Liver (tissue), 8 donors: ENCODE measurements at regions not wholly inside any gene's neighbourhood (a gene's known extent, or its start where the extent isn't known, plus 50 kb on each side); places are given as distances from the start of the nearest gene placed in this dataset.

Experiments
- DNase-seq: peaks from one replicate; pipeline ENCODE4 v3.0.0-alpha.2; 2017; ENCODE audit warnings: low spot score
- H3K27ac ChIP-seq, 2 donors: one replicate each; pipeline ENCODE4 v1.7.0; 2013; ENCODE audit warnings: inconsistent platforms in 2 of 2, low read length in 2 of 2, control low read depth in 1 of 2, low read depth in 1 of 2, mild to moderate bottlenecking in 1 of 2
- H3K27me3 ChIP-seq, 4 donors: one replicate each; pipeline versions ENCODE4 v1.6.1 to v1.7.0; 2013; ENCODE audit warnings: low read length in 3 of 4, inconsistent platforms in 1 of 4, mild to moderate bottlenecking in 1 of 4, moderate library complexity in 1 of 4; ENCODE audit not compliant: control insufficient read depth in 4 of 4, insufficient read depth in 4 of 4
- H3K36me3 ChIP-seq, 4 donors: one replicate each; pipeline versions ENCODE4 v1.6.1 to v1.7.0; 2013; ENCODE audit warnings: low read length in 3 of 4, mild to moderate bottlenecking in 3 of 4, low read depth in 1 of 4, moderate library complexity in 1 of 4; ENCODE audit not compliant: control insufficient read depth in 4 of 4, insufficient read depth in 3 of 4
- H3K4me1 ChIP-seq, 4 donors: one replicate each; pipeline versions ENCODE4 v1.6.1 to v1.7.0; 2013; ENCODE audit warnings: low read length in 3 of 4, mild to moderate bottlenecking in 3 of 4, moderate library complexity in 1 of 4; ENCODE audit not compliant: control insufficient read depth in 4 of 4, insufficient read depth in 4 of 4
- H3K4me3 ChIP-seq, 3 donors: one replicate each; pipeline versions ENCODE4 v1.6.1 to v1.7.0; 2013; ENCODE audit warnings: low read length in 3 of 3, control low read depth in 1 of 3, low read depth in 1 of 3, mild to moderate bottlenecking in 1 of 3
- H3K9ac ChIP-seq, 2 donors: one replicate each; pipeline ENCODE4 v1.7.0; 2013; ENCODE audit warnings: low read length in 2 of 2, mild to moderate bottlenecking in 2 of 2, moderate library complexity in 2 of 2, control low read depth in 1 of 2, low read depth in 1 of 2
- H3K9me3 ChIP-seq, 4 donors: one replicate each; pipeline versions ENCODE4 v1.6.1 to v1.7.0; 2013; ENCODE audit warnings: low read length in 3 of 4; ENCODE audit not compliant: control insufficient read depth in 4 of 4
- EGR1 ChIP-seq, 2 donors: IDR thresholded peaks; 2 replicates each; pipeline ENCODE4 v1.6.1; 2016 to 2018; ENCODE audit warnings: antibody characterized with exemption in 2 of 2, low read depth in 2 of 2
- FOXA1 ChIP-seq: IDR thresholded peaks from 2 replicates; pipeline ENCODE4 v1.6.1; 2016; ENCODE audit warnings: antibody characterized with exemption
- FOXA2 ChIP-seq: IDR thresholded peaks from 2 replicates; pipeline ENCODE4 v1.6.1; 2016; ENCODE audit warnings: antibody characterized with exemption
- GABPA ChIP-seq, 2 donors: IDR thresholded peaks in 1 of 2; conservative IDR thresholded peaks in 1 of 2; 2 replicates each; pipeline ENCODE4 v1.6.1; 2016; ENCODE audit warnings: antibody characterized with exemption in 2 of 2, mild to moderate bottlenecking in 1 of 2, moderate library complexity in 1 of 2
- HNF4A ChIP-seq, 2 donors: conservative IDR thresholded peaks; 2 replicates each; pipeline ENCODE4 v1.6.1; 2016; ENCODE audit warnings: antibody characterized with exemption in 2 of 2, mild to moderate bottlenecking in 2 of 2
- HNF4G ChIP-seq: IDR thresholded peaks from 2 replicates; pipeline ENCODE4 v1.6.1; 2016; ENCODE audit warnings: antibody characterized with exemption
- JUND ChIP-seq, 2 donors: IDR thresholded peaks; 2 replicates each; pipeline ENCODE4 v1.6.1; 2016; ENCODE audit warnings: antibody characterized with exemption in 2 of 2
- NR2F2 ChIP-seq: IDR thresholded peaks from 2 replicates; pipeline ENCODE4 v1.6.1; 2016; ENCODE audit warnings: antibody characterized with exemption
- RAD21 ChIP-seq, 2 donors: IDR thresholded peaks; 2 replicates each; pipeline ENCODE4 v1.6.1; 2016; ENCODE audit warnings: antibody characterized with exemption in 2 of 2, mild to moderate bottlenecking in 2 of 2
- RXRA ChIP-seq, 2 donors: IDR thresholded peaks; 2 replicates each; pipeline ENCODE4 v1.6.1; 2017 to 2018; ENCODE audit warnings: antibody characterized with exemption in 2 of 2, mild to moderate bottlenecking in 1 of 2
- SP1 ChIP-seq: IDR thresholded peaks from 2 replicates; pipeline ENCODE4 v1.6.1; 2018; ENCODE audit warnings: antibody characterized with exemption, mild to moderate bottlenecking
- TAF1 ChIP-seq: conservative IDR thresholded peaks from 2 replicates; pipeline ENCODE4 v1.6.1; 2016; ENCODE audit warnings: antibody characterized with exemption, mild to moderate bottlenecking
- WGBS: extraction: QIAGEN DNeasy Blood & Tissue Kit; methylation state at CpG from one replicate; pipeline ENCODE4 v1.1.7; 2013; 5-methylcytosine and 5-hydroxymethylcytosine counted together
- TF ChIP-seq, protein P1 (sequence below): IDR thresholded peaks from 2 replicates; pipeline ENCODE4 v1.6.1; 2016; ENCODE audit warnings: antibody characterized with exemption, mild to moderate bottlenecking
- TF ChIP-seq, protein P2 (sequence below): IDR thresholded peaks from 2 replicates; pipeline ENCODE4 v1.6.1; 2016; ENCODE audit warnings: antibody characterized with exemption
- TF ChIP-seq, protein P3 (sequence below): IDR thresholded peaks from 2 replicates; pipeline ENCODE4 v1.6.1; 2016; ENCODE audit warnings: antibody characterized with exemption
- TF ChIP-seq, protein P4 (sequence below): IDR thresholded peaks from 2 replicates; pipeline ENCODE4 v1.6.1; 2016; ENCODE audit warnings: antibody characterized with exemption
- TF ChIP-seq, protein P5 (sequence below): fragments of 150-350 bp; IDR thresholded peaks from 2 replicates; pipeline ENCODE4 v1.5.1; 2017; ENCODE audit warnings: improper control_type of control experiment, low read depth, low read length; ENCODE audit not compliant: missing input control
- donor health status: healthy.
- donor health status: healthy.
- donor health status: healthy.
- donor health status: healthy.
- donor health status: healthy.

DNA sequence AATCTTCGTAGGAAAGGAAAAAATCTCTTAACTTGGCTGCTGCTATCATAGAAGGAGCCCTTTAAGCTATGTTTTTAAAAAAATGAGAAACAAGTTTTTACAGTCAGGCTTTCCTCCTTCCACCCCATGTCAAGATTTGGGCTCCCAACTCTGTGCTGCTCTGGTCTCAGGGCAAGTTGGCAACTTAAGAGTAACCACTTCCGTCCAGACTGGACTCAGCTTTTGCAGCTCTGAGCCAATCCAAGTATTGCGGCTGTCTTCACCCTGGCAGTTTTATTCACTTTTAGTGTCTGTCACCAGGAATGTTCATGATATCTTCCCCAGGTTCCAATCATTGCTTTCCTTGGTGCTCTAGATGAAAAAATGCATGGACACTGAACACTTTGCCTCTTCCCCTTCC, 115.9 kb upstream of the GAS1 start (continued):
- TF ChIP-seq, protein P1, sequence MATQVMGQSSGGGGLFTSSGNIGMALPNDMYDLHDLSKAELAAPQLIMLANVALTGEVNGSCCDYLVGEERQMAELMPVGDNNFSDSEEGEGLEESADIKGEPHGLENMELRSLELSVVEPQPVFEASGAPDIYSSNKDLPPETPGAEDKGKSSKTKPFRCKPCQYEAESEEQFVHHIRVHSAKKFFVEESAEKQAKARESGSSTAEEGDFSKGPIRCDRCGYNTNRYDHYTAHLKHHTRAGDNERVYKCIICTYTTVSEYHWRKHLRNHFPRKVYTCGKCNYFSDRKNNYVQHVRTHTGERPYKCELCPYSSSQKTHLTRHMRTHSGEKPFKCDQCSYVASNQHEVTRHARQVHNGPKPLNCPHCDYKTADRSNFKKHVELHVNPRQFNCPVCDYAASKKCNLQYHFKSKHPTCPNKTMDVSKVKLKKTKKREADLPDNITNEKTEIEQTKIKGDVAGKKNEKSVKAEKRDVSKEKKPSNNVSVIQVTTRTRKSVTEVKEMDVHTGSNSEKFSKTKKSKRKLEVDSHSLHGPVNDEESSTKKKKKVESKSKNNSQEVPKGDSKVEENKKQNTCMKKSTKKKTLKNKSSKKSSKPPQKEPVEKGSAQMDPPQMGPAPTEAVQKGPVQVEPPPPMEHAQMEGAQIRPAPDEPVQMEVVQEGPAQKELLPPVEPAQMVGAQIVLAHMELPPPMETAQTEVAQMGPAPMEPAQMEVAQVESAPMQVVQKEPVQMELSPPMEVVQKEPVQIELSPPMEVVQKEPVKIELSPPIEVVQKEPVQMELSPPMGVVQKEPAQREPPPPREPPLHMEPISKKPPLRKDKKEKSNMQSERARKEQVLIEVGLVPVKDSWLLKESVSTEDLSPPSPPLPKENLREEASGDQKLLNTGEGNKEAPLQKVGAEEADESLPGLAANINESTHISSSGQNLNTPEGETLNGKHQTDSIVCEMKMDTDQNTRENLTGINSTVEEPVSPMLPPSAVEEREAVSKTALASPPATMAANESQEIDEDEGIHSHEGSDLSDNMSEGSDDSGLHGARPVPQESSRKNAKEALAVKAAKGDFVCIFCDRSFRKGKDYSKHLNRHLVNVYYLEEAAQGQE, result no peak
- TF ChIP-seq, protein P2, sequence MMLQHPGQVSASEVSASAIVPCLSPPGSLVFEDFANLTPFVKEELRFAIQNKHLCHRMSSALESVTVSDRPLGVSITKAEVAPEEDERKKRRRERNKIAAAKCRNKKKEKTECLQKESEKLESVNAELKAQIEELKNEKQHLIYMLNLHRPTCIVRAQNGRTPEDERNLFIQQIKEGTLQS, result no peak

DNA sequence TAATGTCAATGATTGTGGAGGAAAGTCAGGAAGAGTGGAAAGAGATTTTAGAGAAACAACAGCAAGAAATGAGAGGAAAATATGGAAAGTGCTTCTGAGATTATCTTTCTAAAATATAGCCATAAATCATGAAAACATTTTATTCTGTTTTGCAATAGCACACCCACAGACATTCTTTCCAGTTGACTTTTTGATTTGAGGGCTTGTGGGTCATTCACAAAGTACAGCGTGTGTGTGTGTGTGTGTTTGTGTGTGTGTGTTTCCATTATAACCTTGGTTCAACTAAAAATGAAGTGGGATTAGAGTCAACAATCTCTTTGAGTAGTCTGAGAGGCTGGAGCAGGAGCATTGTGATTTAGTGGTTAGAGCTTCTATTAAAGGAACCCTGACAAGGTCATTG, 116.6 kb upstream of the GAS1 start:
- H3K36me3 ChIP-seq, result no peaks in the 10 kb centered on the region
- no peaks in the 10 kb centered on the region for H3K9me3 ChIP-seq
- WGBS, result 63% methylated on average over 1 of the region's 1 CpG
- H3K27me3 ChIP-seq, result peaks cover 0 to 3% (median under 1%) of the 10 kb centered on the region in 4 donors
- no peaks in the 10 kb centered on the region for H3K4me1 ChIP-seq
- H3K4me3 ChIP-seq, result no peak overlapping the region
- no peak overlapping the region for H3K27ac ChIP-seq
- H3K9ac ChIP-seq, result no peak overlapping the region
- no peak for DNase-seq
- no peak for TF ChIP-seq HNF4G
- TF ChIP-seq NR2F2, result peak; percentile 86
- TF ChIP-seq, protein P3, sequence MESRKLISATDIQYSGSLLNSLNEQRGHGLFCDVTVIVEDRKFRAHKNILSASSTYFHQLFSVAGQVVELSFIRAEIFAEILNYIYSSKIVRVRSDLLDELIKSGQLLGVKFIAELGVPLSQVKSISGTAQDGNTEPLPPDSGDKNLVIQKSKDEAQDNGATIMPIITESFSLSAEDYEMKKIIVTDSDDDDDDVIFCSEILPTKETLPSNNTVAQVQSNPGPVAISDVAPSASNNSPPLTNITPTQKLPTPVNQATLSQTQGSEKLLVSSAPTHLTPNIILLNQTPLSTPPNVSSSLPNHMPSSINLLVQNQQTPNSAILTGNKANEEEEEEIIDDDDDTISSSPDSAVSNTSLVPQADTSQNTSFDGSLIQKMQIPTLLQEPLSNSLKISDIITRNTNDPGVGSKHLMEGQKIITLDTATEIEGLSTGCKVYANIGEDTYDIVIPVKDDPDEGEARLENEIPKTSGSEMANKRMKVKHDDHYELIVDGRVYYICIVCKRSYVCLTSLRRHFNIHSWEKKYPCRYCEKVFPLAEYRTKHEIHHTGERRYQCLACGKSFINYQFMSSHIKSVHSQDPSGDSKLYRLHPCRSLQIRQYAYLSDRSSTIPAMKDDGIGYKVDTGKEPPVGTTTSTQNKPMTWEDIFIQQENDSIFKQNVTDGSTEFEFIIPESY, result no peak

DNA sequence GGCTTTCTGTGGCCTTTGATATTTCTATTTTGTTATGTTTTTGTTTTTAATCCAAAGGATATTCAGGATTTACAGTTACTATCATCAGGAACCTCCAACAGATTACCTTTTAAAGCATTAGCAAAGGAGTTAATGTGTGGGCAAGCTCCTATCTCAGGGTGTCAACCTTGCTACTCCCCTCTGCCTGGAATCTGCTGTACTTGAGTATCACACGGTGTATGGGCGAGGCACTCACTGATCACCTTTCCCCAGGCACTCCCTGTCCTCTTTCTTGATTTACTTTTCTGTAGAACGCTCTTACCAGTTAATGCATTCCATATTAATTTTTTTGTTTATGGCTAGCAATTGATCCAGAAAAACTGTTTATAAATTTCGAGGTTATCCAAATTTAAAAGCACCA, 117.0 kb upstream of the GAS1 start:
- Histone ChIP-seq H3K4me1 (no peaks in the 10 kb centered on the region), H3K27ac (no peak overlapping the region), H3K9me3 (no peaks in the 10 kb centered on the region), H3K4me3 (no peak overlapping the region), H3K9ac (no peak overlapping the region), H3K27me3 (peaks cover 0 to 3% (median under 1%) of the 10 kb centered on the region in 4 donors), H3K36me3 (no peaks in the 10 kb centered on the region)
- no peak for DNase-seq
- WGBS, result 69% methylated on average over 4 of the region's 4 CpGs
- TF ChIP-seq HNF4A (conservative IDR thresholded peaks at IDR 0.05) (no peak), TAF1 (no peak), FOXA2 (no peak), HNF4G (no peak), RXRA (IDR thresholded peaks at IDR 0.05) (no peak), FOXA1 (no peak), JUND (IDR thresholded peaks at IDR 0.05) (no peak), SP1 (no peak), RAD21 (IDR thresholded peaks at IDR 0.05) (no peak), EGR1 (IDR thresholded peaks at IDR 0.05; ENCODE audit: low read depth in 2 of 2) (no peak), GABPA (IDR thresholded peaks at IDR 0.05 in 1 of 2, conservative IDR thresholded peaks at IDR 0.05 in 1 of 2) (no peak), NR2F2 (no peak)
- TF ChIP-seq, protein P4, sequence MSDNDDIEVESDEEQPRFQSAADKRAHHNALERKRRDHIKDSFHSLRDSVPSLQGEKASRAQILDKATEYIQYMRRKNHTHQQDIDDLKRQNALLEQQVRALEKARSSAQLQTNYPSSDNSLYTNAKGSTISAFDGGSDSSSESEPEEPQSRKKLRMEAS, result no peak
- TF ChIP-seq, protein P5, sequence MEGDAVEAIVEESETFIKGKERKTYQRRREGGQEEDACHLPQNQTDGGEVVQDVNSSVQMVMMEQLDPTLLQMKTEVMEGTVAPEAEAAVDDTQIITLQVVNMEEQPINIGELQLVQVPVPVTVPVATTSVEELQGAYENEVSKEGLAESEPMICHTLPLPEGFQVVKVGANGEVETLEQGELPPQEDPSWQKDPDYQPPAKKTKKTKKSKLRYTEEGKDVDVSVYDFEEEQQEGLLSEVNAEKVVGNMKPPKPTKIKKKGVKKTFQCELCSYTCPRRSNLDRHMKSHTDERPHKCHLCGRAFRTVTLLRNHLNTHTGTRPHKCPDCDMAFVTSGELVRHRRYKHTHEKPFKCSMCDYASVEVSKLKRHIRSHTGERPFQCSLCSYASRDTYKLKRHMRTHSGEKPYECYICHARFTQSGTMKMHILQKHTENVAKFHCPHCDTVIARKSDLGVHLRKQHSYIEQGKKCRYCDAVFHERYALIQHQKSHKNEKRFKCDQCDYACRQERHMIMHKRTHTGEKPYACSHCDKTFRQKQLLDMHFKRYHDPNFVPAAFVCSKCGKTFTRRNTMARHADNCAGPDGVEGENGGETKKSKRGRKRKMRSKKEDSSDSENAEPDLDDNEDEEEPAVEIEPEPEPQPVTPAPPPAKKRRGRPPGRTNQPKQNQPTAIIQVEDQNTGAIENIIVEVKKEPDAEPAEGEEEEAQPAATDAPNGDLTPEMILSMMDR, result no peak
- TF ChIP-seq, protein P1, result no peak
- TF ChIP-seq, protein P2, result no peak
